MM.1S (cell line): ENCODE measurements at regions not wholly inside any gene's neighbourhood (a gene's known extent, or its start where the extent isn't known, plus 50 kb on each side); places are given as distances from the start of the nearest gene placed in this dataset.

Experiments used
- DNase-seq: peaks from one replicate; pipeline ENCODE4 v3.0.0-alpha.2; 2015
- H2AFZ ChIP-seq: fragments of 300-600 bp; sonication (generic); 2 replicates; pipeline ENCODE4 v1.6.0; 2016; ENCODE audit warnings: antibody characterized with exemption, low read length
- H3F3A ChIP-seq: fragments of 300-600 bp; sonication (generic); 2 replicates; pipeline ENCODE4 v1.6.1; 2016; ENCODE audit warnings: mild to moderate bottlenecking, antibody characterized with exemption, low read length, moderate library complexity, mixed read lengths; ENCODE audit not compliant: insufficient read depth
- H3K27ac ChIP-seq: fragments of 300-600 bp; sonication (generic); 2 replicates; pipeline ENCODE4 v1.5.1; 2016; ENCODE audit warnings: mild to moderate bottlenecking, low read length
- H3K27me3 ChIP-seq: fragments of 300-600 bp; sonication (generic); replicated peaks from 2 replicates; pipeline ENCODE4 v1.6.0; 2016; ENCODE audit warnings: low read length; ENCODE audit not compliant: insufficient read depth
- H3K36me3 ChIP-seq: fragments of 300-600 bp; sonication (generic); replicated peaks from 2 replicates; pipeline ENCODE4 v1.6.1; 2016; ENCODE audit warnings: mild to moderate bottlenecking, low read length, mixed read lengths; ENCODE audit not compliant: insufficient read depth
- H3K4me1 ChIP-seq: fragments of 300-600 bp; sonication (generic); 2 replicates; pipeline ENCODE4 v1.6.1; 2016; ENCODE audit warnings: low read length, mixed read lengths
- H3K4me2 ChIP-seq: fragments of 300-600 bp; sonication (generic); 2 replicates; pipeline ENCODE4 v1.6.0; 2016; ENCODE audit warnings: low read depth, low read length
- H3K4me3 ChIP-seq: fragments of 300-600 bp; sonication (generic); 2 replicates; pipeline ENCODE4 v1.5.1; 2016; ENCODE audit warnings: low read length, mixed read lengths
- H3K79me2 ChIP-seq: fragments of 300-600 bp; sonication (generic); 2 replicates; pipeline ENCODE4 v1.6.1; 2016; ENCODE audit warnings: mixed run types, low read length, mixed read lengths
- H3K9ac ChIP-seq: fragments of 300-600 bp; sonication (generic); 2 replicates; pipeline ENCODE4 v1.6.1; 2016; ENCODE audit warnings: low read length, mixed read lengths
- H3K9me2 ChIP-seq: fragments of 300-600 bp; sonication (generic); replicated peaks from 2 replicates; pipeline ENCODE4 v1.6.1; 2016; ENCODE audit warnings: mild to moderate bottlenecking, low read length, mixed read lengths; ENCODE audit not compliant: insufficient read depth
- H3K9me3 ChIP-seq: fragments of 300-600 bp; sonication (generic); replicated peaks from 2 replicates; pipeline ENCODE4 v1.6.1; 2016; ENCODE audit warnings: mild to moderate bottlenecking, low read length, mixed read lengths; ENCODE audit not compliant: insufficient read depth
- H4K20me1 ChIP-seq: fragments of 300-600 bp; sonication (generic); 2 replicates; pipeline ENCODE4 v1.6.1; 2016; ENCODE audit warnings: mild to moderate bottlenecking, low read length, moderate library complexity, mixed read lengths; ENCODE audit not compliant: insufficient read depth
- CTCF ChIP-seq: fragments of 300-600 bp; sonication (generic); IDR thresholded peaks from 2 replicates; pipeline ENCODE4 v1.5.1; 2016; ENCODE audit warnings: antibody characterized with exemption, low read length, mixed read lengths
- EZH2 ChIP-seq: fragments of 300-600 bp; sonication (generic); optimal IDR thresholded peaks from 2 replicates; pipeline ENCODE3; 2017; ENCODE audit warnings: low read depth, mild to moderate bottlenecking, antibody characterized with exemption, low read length, mixed read lengths
- EZH2phosphoT487 ChIP-seq: fragments of 300-600 bp; sonication (generic); IDR thresholded peaks from 2 replicates; pipeline ENCODE4 v1.6.1; 2018; ENCODE audit warnings: antibody characterized with exemption, low read length

- no peaks in the 10 kb centered on the region for H3K4me1 ChIP-seq
- 0 out of 2 replicates have a peak, but pooled peaks cover 6% of the 10 kb centered on the region for H3K27me3 ChIP-seq
- no peak overlapping the region for H3K9ac ChIP-seq
- H3K9me2 ChIP-seq: no peaks in the 10 kb centered on the region
- H3K27ac ChIP-seq: no peak overlapping the region
- no peak overlapping the region for H2AFZ ChIP-seq
- TF ChIP-seq CTCF: no peak
- no peak for TF ChIP-seq EZH2phosphoT487
- TF ChIP-seq EZH2: no peak
- H3K4me2 ChIP-seq: no peak overlapping the region
- H4K20me1 ChIP-seq: no peaks in the 10 kb centered on the region
- no peaks in the 10 kb centered on the region for H3K79me2 ChIP-seq
- H3K4me3 ChIP-seq: no peak overlapping the region
- H3K36me3 ChIP-seq: no peaks in the 10 kb centered on the region
- no peaks in the 10 kb centered on the region for H3F3A ChIP-seq
- DNase-seq: no peak
- no peaks in the 10 kb centered on the region for H3K9me3 ChIP-seq
Observed at GRCh38 chr4:82045267-82045666, 328.5 kb downstream of the HNRNPD start.

- DNase-seq: no peak
- H2AFZ ChIP-seq: no peak overlapping the region
- H3K4me3 ChIP-seq: no peak overlapping the region
- no peak overlapping the region for H3K9ac ChIP-seq
- H3K9me2 ChIP-seq: no peaks in the 10 kb centered on the region
- no peaks in the 10 kb centered on the region for H3K9me3 ChIP-seq
- H3F3A ChIP-seq: no peaks in the 10 kb centered on the region
- 0 out of 2 replicates have a peak, but pooled peaks cover 6% of the 10 kb centered on the region for H3K27me3 ChIP-seq
- no peak overlapping the region for H3K27ac ChIP-seq
- no peaks in the 10 kb centered on the region for H3K79me2 ChIP-seq
- no peaks in the 10 kb centered on the region for H3K4me1 ChIP-seq
- TF ChIP-seq EZH2phosphoT487: no peak
- no peak for TF ChIP-seq CTCF
- no peak for TF ChIP-seq EZH2
- peak overlapping the region; percentile 27; the same call in 1 of the 2 replicates for H3K4me2 ChIP-seq
- no peaks in the 10 kb centered on the region for H4K20me1 ChIP-seq
- H3K36me3 ChIP-seq: no peaks in the 10 kb centered on the region
Observed at GRCh38 chr4:82044141-82044993, 329.4 kb downstream of the HNRNPD start.

- Histone ChIP-seq H3K4me1 (no peaks in the 10 kb centered on the region), H3K9ac (no peak overlapping the region), H3K27me3 (0 out of 2 replicates have a peak, but pooled peaks cover 6% of the 10 kb centered on the region), H3F3A (no peaks in the 10 kb centered on the region), H3K36me3 (no peaks in the 10 kb centered on the region), H2AFZ (no peak overlapping the region), H3K9me2 (no peaks in the 10 kb centered on the region), H3K79me2 (no peaks in the 10 kb centered on the region), H3K27ac (no peak overlapping the region), H4K20me1 (no peaks in the 10 kb centered on the region), H3K4me3 (no peak overlapping the region), H3K4me2 (peak overlapping the region; percentile 33; the same call in 1 of the 2 replicates), H3K9me3 (no peaks in the 10 kb centered on the region)
- no peak for DNase-seq
- no peak for TF ChIP-seq CTCF
- no peak for TF ChIP-seq EZH2phosphoT487
- TF ChIP-seq EZH2: no peak
Observed at GRCh38 chr4:82043809-82044137, 330.0 kb downstream of the HNRNPD start.
